Loucy (cell line): ENCODE measurements at regions not wholly inside any gene's neighbourhood (a gene's known extent, or its start where the extent isn't known, plus 50 kb on each side); places are given as distances from the start of the nearest gene placed in this dataset.

Experiments used
- CTCF ChIP-seq: fragments of 200-600 bp; sonication (generic); conservative IDR thresholded peaks from 2 replicates; pipeline ENCODE4 v1.5.1; 2014; ENCODE audit warnings: mild to moderate bottlenecking, antibody characterized with exemption, low read length
- EZH2phosphoT487 ChIP-seq: fragments of 200-600 bp; IDR thresholded peaks from 2 replicates; pipeline ENCODE4 v1.6.1; 2018; ENCODE audit warnings: antibody characterized with exemption, mild to moderate bottlenecking, moderate library complexity, borderline replicate concordance

DNA sequence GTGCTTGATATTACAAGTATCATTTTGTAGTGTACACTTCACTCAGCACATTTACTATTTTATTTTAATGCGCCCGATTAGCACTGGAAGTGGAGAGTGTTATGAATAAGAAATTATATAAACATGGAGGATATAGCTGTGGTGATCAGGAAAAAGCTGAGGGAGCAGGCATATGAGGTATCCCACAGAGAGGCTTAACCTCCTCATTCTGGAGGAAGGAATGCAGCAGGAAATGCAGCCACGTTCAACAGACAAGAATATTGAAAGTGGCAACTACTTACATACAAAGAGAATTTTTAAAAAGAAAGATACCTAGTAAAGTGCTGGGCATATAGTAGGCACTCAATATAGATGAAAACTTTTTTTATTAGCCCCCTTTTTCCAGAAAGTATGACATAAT is 166.0 kb upstream of the SATB1 start:
- TF ChIP-seq CTCF (no peak), EZH2phosphoT487 (no peak)
